ENCODE measurements at regions not wholly inside any gene's neighbourhood (a gene's known extent, or its start where the extent isn't known, plus 50 kb on each side); places are given as distances from the start of the nearest gene placed in this dataset.

- TF ChIP-seq ATRX (CRISPR knock-in tag; IDR thresholded peaks at IDR 0.05; ENCODE audit: borderline replicate concordance) (no peak), HNRNPUL1 (IDR thresholded peaks at IDR 0.05; ENCODE audit: low read depth, low read length) (no peak), SIX1 (CRISPR knock-in tag; IDR thresholded peaks at IDR 0.05; ENCODE audit: borderline replicate concordance) (peak; percentile 42; the same call in 1 of the 2 replicates), ELF1 (CRISPR knock-in tag; IDR thresholded peaks at IDR 0.05) (peak; percentile 7; the same call in 1 of the 2 replicates), RERE (CRISPR knock-in tag; IDR thresholded peaks at IDR 0.05; ENCODE audit: low read depth) (no peak), ATF5 (CRISPR knock-in tag; IDR thresholded peaks at IDR 0.05; ENCODE audit: low read depth) (no peak), ZNF136 (CRISPR knock-in tag; IDR thresholded peaks at IDR 0.05; ENCODE audit: low read depth) (peak; percentile 32; the same call in 1 of the 2 replicates), LCORL (IDR thresholded peaks at IDR 0.05) (no peak; the same call in 1 of the 2 replicates), LCORL (CRISPR knock-in tag; IDR thresholded peaks at IDR 0.05) (peak; percentile 96; the same call in 1 of the 2 replicates), NR2F2 (IDR thresholded peaks at IDR 0.05; ENCODE audit: borderline replicate concordance, low read depth) (no peak), ZFP90 (CRISPR knock-in tag; IDR thresholded peaks at IDR 0.05; ENCODE audit: borderline replicate concordance) (peak; percentile 96; the same call in 1 of the 2 replicates), ZNF652 (CRISPR knock-in tag; IDR thresholded peaks at IDR 0.05; ENCODE audit: borderline replicate concordance, low read depth) (peak; percentile 66), RXRB (CRISPR knock-in tag; IDR thresholded peaks at IDR 0.05; ENCODE audit: borderline replicate concordance) (peak; percentile 66), ZGPAT (CRISPR knock-in tag; IDR thresholded peaks at IDR 0.05) (peak; percentile 97), PTBP1 (IDR thresholded peaks at IDR 0.05; ENCODE audit: low read depth, low read length, poor library complexity, severe bottlenecking) (peak; percentile 80), MEIS2 (CRISPR knock-in tag; IDR thresholded peaks at IDR 0.05) (peak; percentile 91), DBP (CRISPR knock-in tag; IDR thresholded peaks at IDR 0.05; ENCODE audit: not compliant biosample characterization) (no peak), E2F5 (CRISPR knock-in tag; conservative IDR thresholded peaks at IDR 0.05) (no peak), JARID2 (CRISPR knock-in tag; IDR thresholded peaks at IDR 0.05; ENCODE audit: insufficient replicate concordance) (peak; percentile 65), ZNF124 (CRISPR knock-in tag; IDR thresholded peaks at IDR 0.05) (peak; percentile 96), CCAR2 (optimal IDR thresholded peaks at IDR 0.05; ENCODE audit: low read depth, low read length) (no peak)
These were observed 84.5 kb upstream of the EGLN3 start (continued) for GRCh38 chr14:34035177-34035933.

Data from HepG2 (cell line).